GM12865 (cell line): ENCODE measurements at regions not wholly inside any gene's neighbourhood (a gene's known extent, or its start where the extent isn't known, plus 50 kb on each side); places are given as distances from the start of the nearest gene placed in this dataset.

Source experiments
- DNase-seq: peaks from one replicate; pipeline ENCODE4 v3.0.0; 2010; ENCODE audit warnings: low read depth
- H3K4me3 ChIP-seq: 2 replicates; pipeline ENCODE4 v1.5.1; 2011; ENCODE audit warnings: mild to moderate bottlenecking, low read depth, low read length, control low read depth
- CTCF ChIP-seq: IDR thresholded peaks from 2 replicates; pipeline ENCODE4 v1.5.1; 2011; ENCODE audit warnings: low read length, control low read depth, low read depth, inconsistent platforms; ENCODE audit not compliant: insufficient read depth; ENCODE audit errors: missing control alignments

GRCh38 chr20:55714736-55715135 is 290.6 kb downstream of the CBLN4 start:
- no peak for DNase-seq
- H3K4me3 ChIP-seq, result no peak overlapping the region
- no peak for TF ChIP-seq CTCF

GRCh38 chr20:55714082-55714481 is 291.2 kb downstream of the CBLN4 start:
- no peak for DNase-seq
- no peak for TF ChIP-seq CTCF
- H3K4me3 ChIP-seq, result no peak overlapping the region

GRCh38 chr20:55704458-55704857 is 300.9 kb downstream of the CBLN4 start:
- DNase-seq, result no peak
- TF ChIP-seq CTCF, result no peak
- no peak overlapping the region for H3K4me3 ChIP-seq

GRCh38 chr20:55701467-55701866 is 303.9 kb downstream of the CBLN4 start:
- TF ChIP-seq CTCF, result no peak
- no peak for DNase-seq
- no peak overlapping the region for H3K4me3 ChIP-seq

- no peak overlapping the region for H3K4me3 ChIP-seq
- no peak for DNase-seq
- TF ChIP-seq CTCF, result no peak
Measured at GRCh38 chr20:55696520-55696919, 308.8 kb downstream of the CBLN4 start.

GRCh38 chr20:55693641-55694040 is 311.7 kb downstream of the CBLN4 start:
- TF ChIP-seq CTCF, result no peak
- no peak overlapping the region for H3K4me3 ChIP-seq
- DNase-seq, result no peak

GRCh38 chr20:55685841-55686240 is 319.5 kb downstream of the CBLN4 start:
- no peak for TF ChIP-seq CTCF
- no peak overlapping the region for H3K4me3 ChIP-seq
- no peak for DNase-seq
